H9 (cell line): ENCODE measurements at regions not wholly inside any gene's neighbourhood (a gene's known extent, or its start where the extent isn't known, plus 50 kb on each side); places are given as distances from the start of the nearest gene placed in this dataset.

Experiments
- DNase-seq: peaks from one replicate; pipeline ENCODE4 v3.0.0-alpha.2; 2017
- H2AFZ ChIP-seq: one replicate; pipeline ENCODE4 v1.6.1; 2013; ENCODE audit warnings: mild to moderate bottlenecking, low read length, control low read depth, moderate library complexity
- H2AK5ac ChIP-seq: 2 replicates; pipeline ENCODE4 v1.6.1; 2013; ENCODE audit warnings: low read length, control low read depth, mixed read lengths; ENCODE audit not compliant: insufficient read length
- H2BK120ac ChIP-seq: one replicate; pipeline ENCODE4 v1.6.1; 2013; ENCODE audit warnings: low read depth, mild to moderate bottlenecking, low read length, control low read depth, inconsistent platforms; ENCODE audit not compliant: poor library complexity, severe bottlenecking
- H2BK12ac ChIP-seq: 2 replicates; pipeline ENCODE4 v1.6.1; 2013; ENCODE audit warnings: low read length, control low read depth, mixed read lengths, low read depth; ENCODE audit not compliant: insufficient read length
- H2BK15ac ChIP-seq: 2 replicates; pipeline ENCODE4 v1.6.1; 2013; ENCODE audit warnings: low read depth, low read length, control low read depth
- H2BK20ac ChIP-seq: one replicate; pipeline ENCODE4 v1.6.1; 2013; ENCODE audit warnings: low read depth, mild to moderate bottlenecking, low read length, control low read depth, inconsistent platforms; ENCODE audit not compliant: poor library complexity, severe bottlenecking
- H2BK5ac ChIP-seq: 2 replicates; pipeline ENCODE4 v1.6.1; 2013; ENCODE audit warnings: low read length, control low read depth, mixed read lengths; ENCODE audit not compliant: insufficient read length
- H3K14ac ChIP-seq: 2 replicates; pipeline ENCODE4 v1.6.1; 2013; ENCODE audit warnings: low read length, control low read depth; ENCODE audit not compliant: insufficient read depth
- H3K18ac ChIP-seq: 2 replicates; pipeline ENCODE4 v1.6.1; 2013; ENCODE audit warnings: low read depth, mild to moderate bottlenecking, mixed read lengths, low read length, control low read depth; ENCODE audit not compliant: insufficient read length
- H3K23ac ChIP-seq: 2 replicates; pipeline ENCODE4 v1.6.1; 2013; ENCODE audit warnings: low read length, control low read depth, mixed read lengths, low read depth; ENCODE audit not compliant: insufficient read length
- H3K23me2 ChIP-seq: 2 replicates; pipeline ENCODE4 v1.6.1; 2013; ENCODE audit warnings: low read depth, mild to moderate bottlenecking, mixed read lengths, low read length, control low read depth; ENCODE audit not compliant: insufficient read length, poor library complexity, severe bottlenecking
- H3K27ac ChIP-seq: 2 replicates; pipeline ENCODE4 v1.5.1; 2013; ENCODE audit warnings: low read length, control low read depth, mixed read lengths, low read depth; ENCODE audit not compliant: insufficient read length
- H3K27me3 ChIP-seq: 2 replicates; pipeline ENCODE4 v1.6.1; 2013; ENCODE audit warnings: low read length, control low read depth, inconsistent platforms; ENCODE audit not compliant: insufficient read depth
- H3K4ac ChIP-seq: 2 replicates; pipeline ENCODE4 v1.6.1; 2013; ENCODE audit warnings: low read depth, mild to moderate bottlenecking, control low read depth, inconsistent platforms, low read length, moderate library complexity
- H3K4me1 ChIP-seq: 2 replicates; pipeline ENCODE4 v1.6.1; 2013; ENCODE audit warnings: low read length, control low read depth, inconsistent platforms; ENCODE audit not compliant: insufficient read depth
- H3K4me2 ChIP-seq: 2 replicates; pipeline ENCODE4 v1.6.1; 2013; ENCODE audit warnings: low read length, control low read depth, mixed read lengths; ENCODE audit not compliant: insufficient read length, insufficient read depth
- H3K56ac ChIP-seq: 2 replicates; pipeline ENCODE4 v1.6.1; 2013; ENCODE audit warnings: low read depth, mild to moderate bottlenecking, mixed read lengths, low read length, control low read depth; ENCODE audit not compliant: insufficient read length
- H3K79me1 ChIP-seq: 2 replicates; pipeline ENCODE4 v1.6.1; 2013; ENCODE audit warnings: low read depth, mild to moderate bottlenecking, moderate library complexity, low read length, control low read depth, inconsistent platforms; ENCODE audit not compliant: insufficient read depth, poor library complexity, severe bottlenecking
- H3K79me2 ChIP-seq: 2 replicates; pipeline ENCODE4 v1.6.1; 2013; ENCODE audit warnings: low read length, control low read depth, inconsistent platforms; ENCODE audit not compliant: insufficient read depth
- H3K9ac ChIP-seq: 2 replicates; pipeline ENCODE4 v1.6.1; 2013; ENCODE audit warnings: low read length, control low read depth, mixed read lengths; ENCODE audit not compliant: insufficient read length; ENCODE audit errors: extremely low read depth
- H3K9me3 ChIP-seq: one replicate; pipeline ENCODE4 v1.6.1; 2013; ENCODE audit warnings: low read depth, low read length, inconsistent platforms; ENCODE audit not compliant: control insufficient read depth
- H3T11ph ChIP-seq: one replicate; pipeline ENCODE4 v1.6.1; 2013; ENCODE audit warnings: mild to moderate bottlenecking, low read length, control low read depth, inconsistent platforms
- H4K20me1 ChIP-seq: one replicate; pipeline ENCODE4 v1.6.1; 2013; ENCODE audit not compliant: control insufficient read depth, insufficient read length, insufficient read depth
- H4K5ac ChIP-seq: 2 replicates; pipeline ENCODE4 v1.6.1; 2013; ENCODE audit warnings: low read depth, mild to moderate bottlenecking, mixed read lengths, low read length, control low read depth; ENCODE audit not compliant: insufficient read length
- H4K8ac ChIP-seq: replicated peaks from 2 replicates; pipeline ENCODE4 v1.6.1; 2013; ENCODE audit warnings: low read length, control low read depth, mixed read lengths, low read depth; ENCODE audit not compliant: insufficient read length
- H4K91ac ChIP-seq: 2 replicates; pipeline ENCODE4 v1.6.1; 2013; ENCODE audit warnings: low read depth, mild to moderate bottlenecking, moderate library complexity, mixed read lengths, low read length, control low read depth; ENCODE audit not compliant: insufficient read length
- H3K27ac Mint-ChIP-seq, 3 experiments: 2 replicates in 2 of 3; 3 replicates in 1 of 3; pipeline ENCODE4 v1.8.0; 2020 to 2021; ENCODE audit warnings: mixed read lengths in 3 of 3, mild to moderate bottlenecking in 1 of 3, moderate library complexity in 1 of 3
- H3K27me3 Mint-ChIP-seq: 2 replicates; pipeline ENCODE4 v1.8.0; 2021; ENCODE audit warnings: low read depth, mild to moderate bottlenecking, moderate library complexity, mixed read lengths
- H3K36me3 Mint-ChIP-seq, 3 experiments: 2 replicates in 2 of 3; 3 replicates in 1 of 3; pipeline ENCODE4 v1.8.0; 2020 to 2021; ENCODE audit warnings: low read depth in 3 of 3, mixed read lengths in 3 of 3; ENCODE audit not compliant: insufficient read depth in 1 of 3
- H3K4me1 Mint-ChIP-seq, 2 experiments: 2 replicates each; pipeline ENCODE4 v1.8.0; 2020; ENCODE audit warnings: mixed read lengths in 2 of 2
- H3K4me3 Mint-ChIP-seq, 2 experiments: 2 replicates in 1 of 2; 3 replicates in 1 of 2; pipeline ENCODE4 v1.8.0; 2020 to 2021; ENCODE audit warnings: mild to moderate bottlenecking in 2 of 2, mixed read lengths in 2 of 2, moderate library complexity in 1 of 2
- H3K9me3 Mint-ChIP-seq, 2 experiments: 2 replicates in 1 of 2; 3 replicates in 1 of 2; pipeline ENCODE4 v1.8.0; 2020; ENCODE audit warnings: mild to moderate bottlenecking in 2 of 2, mixed read lengths in 2 of 2, moderate library complexity in 1 of 2
- WGBS: extraction: QIAGEN DNeasy Blood & Tissue Kit; methylation state at CpG from one replicate; pipeline ENCODE4 v1.1.7; 2013; ENCODE audit warnings: missing lambda C conversion rate, low lambda C conversion rate, mixed read lengths; ENCODE audit not compliant: insufficient read length; ENCODE audit errors: extremely low coverage; 5-methylcytosine and 5-hydroxymethylcytosine counted together
- TF ChIP-seq, protein P1 (sequence below): fragments of 200-600 bp; sonication (generic); conservative IDR thresholded peaks from 3 replicates; pipeline ENCODE4 v1.8.0; 2021; ENCODE audit warnings: antibody characterized with exemption, mild to moderate bottlenecking

DNA sequence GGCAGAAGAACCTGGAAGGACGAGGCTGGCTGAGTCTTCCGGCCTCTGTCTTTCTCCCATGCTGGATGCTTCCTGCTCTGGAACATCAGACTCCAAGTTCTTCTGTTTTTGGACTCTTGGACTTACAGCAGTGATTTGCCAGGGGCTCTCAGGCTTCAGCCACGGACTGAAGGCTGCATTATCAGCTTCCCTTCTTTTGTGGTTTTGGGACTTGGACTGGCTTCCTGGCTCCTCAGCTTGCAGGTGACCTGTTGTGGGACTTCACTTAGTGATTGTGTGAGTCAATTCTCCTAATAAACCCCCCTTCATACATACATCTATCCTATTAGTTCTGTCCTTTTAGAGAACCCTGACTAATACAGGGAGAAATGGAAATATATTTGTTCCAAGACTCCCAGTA, 265.8 kb downstream of the PCDH18 start:
- H3K4me1 Mint-ChIP-seq, result peaks cover 9 to 10% of the 10 kb centered on the region in 2 experiments
- no CpG with 5 or more reads among the region's 3 CpGs for WGBS

More for the DNA sequence above, 265.8 kb downstream of the PCDH18 start:
- Histone ChIP-seq H3K27ac (no peak overlapping the region), H3K4me1 (no peaks in the 10 kb centered on the region), H2BK20ac (no peak overlapping the region), H3K4me2 (no peak overlapping the region), H2BK5ac (no peak overlapping the region), H4K8ac (no peak overlapping the region), H3K56ac (no peak overlapping the region), H3K14ac (no peak overlapping the region), H4K20me1 (no peaks in the 10 kb centered on the region), H2BK120ac (no peak overlapping the region), H3K4ac (no peak overlapping the region), H2BK15ac (no peak overlapping the region), H3K9ac (no peak overlapping the region), H3K79me1 (no peaks in the 10 kb centered on the region), H3K23me2 (no peaks in the 10 kb centered on the region), H3T11ph (no peak overlapping the region), H3K79me2 (no peaks in the 10 kb centered on the region), H4K91ac (no peak overlapping the region), H3K27me3 (no peaks in the 10 kb centered on the region), H2BK12ac (no peak overlapping the region), H3K18ac (no peak overlapping the region), H3K9me3 (no peaks in the 10 kb centered on the region), H3K23ac (no peak overlapping the region), H4K5ac (no peak overlapping the region), H2AFZ (no peak overlapping the region), H2AK5ac (no peak overlapping the region)
- DNase-seq, result no peak
- H3K27me3 Mint-ChIP-seq, result no peaks in the 10 kb centered on the region
- TF ChIP-seq, protein P1, sequence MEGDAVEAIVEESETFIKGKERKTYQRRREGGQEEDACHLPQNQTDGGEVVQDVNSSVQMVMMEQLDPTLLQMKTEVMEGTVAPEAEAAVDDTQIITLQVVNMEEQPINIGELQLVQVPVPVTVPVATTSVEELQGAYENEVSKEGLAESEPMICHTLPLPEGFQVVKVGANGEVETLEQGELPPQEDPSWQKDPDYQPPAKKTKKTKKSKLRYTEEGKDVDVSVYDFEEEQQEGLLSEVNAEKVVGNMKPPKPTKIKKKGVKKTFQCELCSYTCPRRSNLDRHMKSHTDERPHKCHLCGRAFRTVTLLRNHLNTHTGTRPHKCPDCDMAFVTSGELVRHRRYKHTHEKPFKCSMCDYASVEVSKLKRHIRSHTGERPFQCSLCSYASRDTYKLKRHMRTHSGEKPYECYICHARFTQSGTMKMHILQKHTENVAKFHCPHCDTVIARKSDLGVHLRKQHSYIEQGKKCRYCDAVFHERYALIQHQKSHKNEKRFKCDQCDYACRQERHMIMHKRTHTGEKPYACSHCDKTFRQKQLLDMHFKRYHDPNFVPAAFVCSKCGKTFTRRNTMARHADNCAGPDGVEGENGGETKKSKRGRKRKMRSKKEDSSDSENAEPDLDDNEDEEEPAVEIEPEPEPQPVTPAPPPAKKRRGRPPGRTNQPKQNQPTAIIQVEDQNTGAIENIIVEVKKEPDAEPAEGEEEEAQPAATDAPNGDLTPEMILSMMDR, result no peak
- H3K4me3 Mint-ChIP-seq, result no peak overlapping the region
- H3K36me3 Mint-ChIP-seq, result no peaks in the 10 kb centered on the region
- no peak overlapping the region for H3K27ac Mint-ChIP-seq
- no peaks in the 10 kb centered on the region for H3K9me3 Mint-ChIP-seq
